Testis (tissue), 2 donors: ENCODE measurements at regions not wholly inside any gene's neighbourhood (a gene's known extent, or its start where the extent isn't known, plus 50 kb on each side); places are given as distances from the start of the nearest gene placed in this dataset.

ENCODE experiments used
- CTCF ChIP-seq, 3 experiments: fragments of 450-650 bp in 2 of 3; fragments of 200-600 bp in 1 of 3; sonication (generic) in 1 of 3; IDR thresholded peaks; one replicate each; pipeline ENCODE4 v1.5.1; 2016 to 2019; ENCODE audit warnings: antibody characterized with exemption in 3 of 3, mild to moderate bottlenecking in 2 of 3, moderate library complexity in 1 of 3
- POLR2A ChIP-seq: fragments of 450-650 bp; IDR thresholded peaks from one replicate; pipeline ENCODE4 v1.6.1; 2017; ENCODE audit warnings: antibody characterized with exemption, mild to moderate bottlenecking, moderate library complexity

DNA sequence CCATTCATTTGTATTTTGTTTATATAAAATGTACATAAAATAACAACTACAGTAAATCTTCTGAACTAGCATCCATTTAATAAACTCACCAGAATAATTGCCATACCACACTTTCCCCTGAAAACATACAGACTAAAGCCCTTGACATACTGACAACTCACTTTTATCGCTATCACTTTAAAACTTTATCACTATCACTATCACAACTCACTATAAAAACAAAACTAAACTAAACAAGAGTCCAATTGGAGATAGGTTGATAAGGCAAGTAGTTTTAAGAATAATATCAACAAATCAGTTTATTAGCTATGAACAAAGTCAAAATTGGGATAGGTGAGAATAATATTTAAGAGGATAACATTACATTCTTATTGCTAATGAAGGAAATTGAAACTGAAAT lies 108.9 kb downstream of the SLITRK6 start:
- TF ChIP-seq CTCF (IDR thresholded peaks at IDR 0.05): no peak
- TF ChIP-seq POLR2A: no peak
